Neural cell (in vitro differentiated cells): ENCODE measurements at regions not wholly inside any gene's neighbourhood (a gene's known extent, or its start where the extent isn't known, plus 50 kb on each side); places are given as distances from the start of the nearest gene placed in this dataset.

ENCODE experiments used
- H2AFZ ChIP-seq: fragments of 200-600, 300-800 bp; sonication (generic), shearing (Covaris generic); 2 replicates; pipeline ENCODE4 v1.6.0; 2014; ENCODE audit warnings: low read depth, mild to moderate bottlenecking, antibody characterized with exemption, low read length, moderate library complexity
- H3F3A ChIP-seq: fragments of 200-600 bp; shearing (Covaris generic); 2 replicates; pipeline ENCODE4 v1.6.1; 2016; ENCODE audit warnings: mild to moderate bottlenecking, moderate library complexity, mixed read lengths, antibody characterized with exemption, low read length; ENCODE audit not compliant: insufficient read depth, poor library complexity, severe bottlenecking
- H3K27ac ChIP-seq: fragments of 200-600, 300-800 bp; sonication (generic), shearing (Covaris generic); 2 replicates; pipeline ENCODE4 v1.5.1; 2014; ENCODE audit warnings: mild to moderate bottlenecking, low read length, moderate library complexity
- H3K27me3 ChIP-seq: fragments of 300-800, 200-600 bp; sonication (generic), shearing (Covaris generic); 2 replicates; pipeline ENCODE4 v1.6.0; 2014; ENCODE audit warnings: mild to moderate bottlenecking, low read depth, low read length, moderate library complexity; ENCODE audit not compliant: insufficient read depth
- H3K36me3 ChIP-seq: fragments of 300-800, 200-600 bp; sonication (generic), shearing (Covaris generic); 2 replicates; pipeline ENCODE4 v1.5.1; 2014; ENCODE audit warnings: mild to moderate bottlenecking, antibody characterized with exemption, low read length, moderate library complexity; ENCODE audit not compliant: insufficient read depth
- H3K4me2 ChIP-seq: fragments of 300-800, 200-600 bp; sonication (generic), shearing (Covaris generic); 2 replicates; pipeline ENCODE4 v1.6.0; 2014; ENCODE audit warnings: mild to moderate bottlenecking, low read length
- H3K4me3 ChIP-seq: fragments of 300-800, 200-600 bp; sonication (generic), shearing (Covaris generic); 2 replicates; pipeline ENCODE4 v1.5.1; 2014; ENCODE audit warnings: mild to moderate bottlenecking, low read length, moderate library complexity
- H3K79me2 ChIP-seq: fragments of 200-600 bp; shearing (Covaris generic); replicated peaks from 2 replicates; pipeline ENCODE4 v1.6.0; 2014; ENCODE audit warnings: mild to moderate bottlenecking, low read length, moderate library complexity; ENCODE audit not compliant: insufficient read depth
- H3K9ac ChIP-seq: fragments of 300-800, 200-600 bp; sonication (generic), shearing (Covaris generic); 2 replicates; pipeline ENCODE4 v1.6.1; 2016; ENCODE audit warnings: mild to moderate bottlenecking, low read length, mixed read lengths
- H3K9me2 ChIP-seq: fragments of 200-600 bp; shearing (Covaris generic); 2 replicates; pipeline ENCODE4 v1.6.1; 2016; ENCODE audit warnings: mild to moderate bottlenecking, low read length, mixed read lengths; ENCODE audit not compliant: insufficient read depth
- H3K9me3 ChIP-seq: fragments of 200-600, 300-800 bp; sonication (generic), shearing (Covaris generic); 2 replicates; pipeline ENCODE4 v1.6.1; 2016; ENCODE audit warnings: mild to moderate bottlenecking, mixed run types, low read length, moderate library complexity, mixed read lengths
- H4K20me1 ChIP-seq: fragments of 200-600 bp; shearing (Covaris generic); 2 replicates; pipeline ENCODE4 v1.6.1; 2016; ENCODE audit warnings: mild to moderate bottlenecking, mixed run types; ENCODE audit not compliant: insufficient read depth
- CTCF ChIP-seq: fragments of 450-650 bp; IDR thresholded peaks from 2 replicates; pipeline ENCODE4 v1.5.1; 2014; ENCODE audit warnings: antibody characterized with exemption, mild to moderate bottlenecking, moderate library complexity; ENCODE audit not compliant: poor library complexity, severe bottlenecking
- EP300 ChIP-seq: fragments of 450-650 bp; conservative IDR thresholded peaks from 2 replicates; pipeline ENCODE4 v1.6.1; 2014; ENCODE audit warnings: antibody characterized with exemption, mild to moderate bottlenecking, moderate library complexity; ENCODE audit not compliant: poor library complexity, severe bottlenecking
- EZH2 ChIP-seq: fragments of 200-600, 300-800 bp; shearing (Covaris generic), sonication (generic); IDR thresholded peaks from 2 replicates; pipeline ENCODE4 v1.6.1; 2014; ENCODE audit warnings: antibody characterized with exemption, low read length, borderline replicate concordance, mild to moderate bottlenecking; ENCODE audit not compliant: insufficient read depth, poor library complexity, severe bottlenecking
- MXI1 ChIP-seq: fragments of 450-650 bp; conservative IDR thresholded peaks from 2 replicates; pipeline ENCODE4 v1.6.1; 2014; ENCODE audit warnings: antibody characterized with exemption, mild to moderate bottlenecking; ENCODE audit not compliant: poor library complexity, severe bottlenecking
- POLR2AphosphoS5 ChIP-seq: IDR thresholded peaks from 2 replicates; pipeline ENCODE4 v1.6.1; 2012
- RAD21 ChIP-seq: fragments of 450-650 bp; conservative IDR thresholded peaks from 2 replicates; pipeline ENCODE4 v1.6.1; 2014; ENCODE audit warnings: antibody characterized with exemption, mild to moderate bottlenecking, moderate library complexity
- REST ChIP-seq: IDR thresholded peaks from 2 replicates; pipeline ENCODE4 v1.6.1; 2012; ENCODE audit warnings: borderline replicate concordance
- SMC3 ChIP-seq: fragments of 450-650 bp; conservative IDR thresholded peaks from 2 replicates; pipeline ENCODE4 v1.6.1; 2014; ENCODE audit warnings: antibody characterized with exemption, mild to moderate bottlenecking, moderate library complexity; ENCODE audit not compliant: poor library complexity
- TAF1 ChIP-seq: IDR thresholded peaks from 2 replicates; pipeline ENCODE4 v1.6.1; 2012; ENCODE audit warnings: low read depth

GRCh38 chr5:99911971-99912370 is 623.2 kb upstream of the FAM174A start:
- no peaks in the 10 kb centered on the region for H3K36me3 ChIP-seq
- no peak overlapping the region for H3K4me3 ChIP-seq
- H3K4me2 ChIP-seq = no peak overlapping the region
- H4K20me1 ChIP-seq = no peaks in the 10 kb centered on the region
- H3K9me3 ChIP-seq = no peaks in the 10 kb centered on the region
- no peaks in the 10 kb centered on the region for H3F3A ChIP-seq
- H3K27me3 ChIP-seq = no peaks in the 10 kb centered on the region
- no peaks in the 10 kb centered on the region for H3K79me2 ChIP-seq
- no peak overlapping the region for H3K9ac ChIP-seq
- TF ChIP-seq TAF1 = no peak
- TF ChIP-seq MXI1 = no peak
- TF ChIP-seq SMC3 = no peak
- TF ChIP-seq POLR2AphosphoS5 = no peak
- TF ChIP-seq RAD21 = no peak
- no peak for TF ChIP-seq EP300
- TF ChIP-seq REST = no peak
- TF ChIP-seq EZH2 = no peak
- no peak for TF ChIP-seq CTCF
- no peak overlapping the region for H2AFZ ChIP-seq
- no peak overlapping the region for H3K27ac ChIP-seq
- H3K9me2 ChIP-seq = no peaks in the 10 kb centered on the region

GRCh38 chr5:99906776-99907175 is 628.4 kb upstream of the FAM174A start:
- TF ChIP-seq EP300 (no peak), CTCF (no peak), SMC3 (no peak), EZH2 (no peak), REST (no peak), TAF1 (no peak), RAD21 (no peak), MXI1 (no peak), POLR2AphosphoS5 (no peak)
- Histone ChIP-seq H3K79me2 (no peaks in the 10 kb centered on the region), H3K27me3 (no peaks in the 10 kb centered on the region), H3K27ac (no peak overlapping the region), H3K36me3 (no peaks in the 10 kb centered on the region), H3K4me3 (no peak overlapping the region), H2AFZ (no peak overlapping the region), H3K9me2 (no peaks in the 10 kb centered on the region), H3F3A (no peaks in the 10 kb centered on the region), H4K20me1 (no peaks in the 10 kb centered on the region), H3K9me3 (no peaks in the 10 kb centered on the region), H3K9ac (no peak overlapping the region), H3K4me2 (no peak overlapping the region)
